ENCODE measurements at regions not wholly inside any gene's neighbourhood (a gene's known extent, or its start where the extent isn't known, plus 50 kb on each side); places are given as distances from the start of the nearest gene placed in this dataset.

DNA sequence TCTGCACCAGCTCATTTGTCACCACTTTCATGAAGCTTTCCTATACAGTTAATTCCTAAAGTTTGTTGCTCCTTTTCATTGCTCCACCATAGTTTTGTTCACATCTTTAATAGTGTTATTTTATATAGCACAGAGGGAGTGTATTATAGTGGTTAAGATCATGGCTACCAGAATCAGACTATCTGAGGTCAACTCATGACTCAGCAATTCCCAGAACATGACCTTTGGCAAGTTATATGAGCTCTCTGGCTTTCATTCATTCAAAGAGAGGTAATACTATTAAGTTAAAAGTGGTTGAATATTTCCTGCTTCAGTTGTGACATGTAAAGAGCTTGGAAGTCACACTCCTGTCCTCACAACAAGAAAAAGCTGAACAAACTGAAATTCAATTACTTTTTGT lies 1073.5 kb downstream of the NAALADL2 start:
- TF ChIP-seq, protein P1, sequence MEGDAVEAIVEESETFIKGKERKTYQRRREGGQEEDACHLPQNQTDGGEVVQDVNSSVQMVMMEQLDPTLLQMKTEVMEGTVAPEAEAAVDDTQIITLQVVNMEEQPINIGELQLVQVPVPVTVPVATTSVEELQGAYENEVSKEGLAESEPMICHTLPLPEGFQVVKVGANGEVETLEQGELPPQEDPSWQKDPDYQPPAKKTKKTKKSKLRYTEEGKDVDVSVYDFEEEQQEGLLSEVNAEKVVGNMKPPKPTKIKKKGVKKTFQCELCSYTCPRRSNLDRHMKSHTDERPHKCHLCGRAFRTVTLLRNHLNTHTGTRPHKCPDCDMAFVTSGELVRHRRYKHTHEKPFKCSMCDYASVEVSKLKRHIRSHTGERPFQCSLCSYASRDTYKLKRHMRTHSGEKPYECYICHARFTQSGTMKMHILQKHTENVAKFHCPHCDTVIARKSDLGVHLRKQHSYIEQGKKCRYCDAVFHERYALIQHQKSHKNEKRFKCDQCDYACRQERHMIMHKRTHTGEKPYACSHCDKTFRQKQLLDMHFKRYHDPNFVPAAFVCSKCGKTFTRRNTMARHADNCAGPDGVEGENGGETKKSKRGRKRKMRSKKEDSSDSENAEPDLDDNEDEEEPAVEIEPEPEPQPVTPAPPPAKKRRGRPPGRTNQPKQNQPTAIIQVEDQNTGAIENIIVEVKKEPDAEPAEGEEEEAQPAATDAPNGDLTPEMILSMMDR (IDR thresholded peaks at IDR 0.05): no peak
- TF ChIP-seq POLR2A (IDR thresholded peaks at IDR 0.05): no peak

All from thyroid gland (tissue), 4 donors.